HG03575 (cell line): ENCODE measurements at regions not wholly inside any gene's neighbourhood (a gene's known extent, or its start where the extent isn't known, plus 50 kb on each side); places are given as distances from the start of the nearest gene placed in this dataset.

Experiments
- ATAC-seq: cut with Tn5 transposase; IDR thresholded peaks from one replicate; pipeline ENCODE4 v1.9.1; 2021; ENCODE audit not compliant: unreplicated experiment, insufficient number of reproducible peaks, low FRiP score; ENCODE audit errors: extremely low read depth

GRCh38 chr22:48675141-48675829 is 1152.4 kb downstream of the BRD1 start:
- ATAC-seq = no peak

GRCh38 chr22:48673806-48674500 is 1153.7 kb downstream of the BRD1 start:
- ATAC-seq = no peak

GRCh38 chr22:48672387-48672786 is 1155.3 kb downstream of the BRD1 start:
- no peak for ATAC-seq

GRCh38 chr22:48670731-48671130 is 1156.9 kb downstream of the BRD1 start:
- ATAC-seq = no peak

GRCh38 chr22:48669986-48670716 is 1157.5 kb downstream of the BRD1 start:
- ATAC-seq = no peak

GRCh38 chr22:48669226-48669625 is 1158.4 kb downstream of the BRD1 start:
- no peak for ATAC-seq

GRCh38 chr22:48667289-48667688 is 1160.4 kb downstream of the BRD1 start:
- ATAC-seq = no peak

GRCh38 chr22:48666620-48667019 is 1161.1 kb downstream of the BRD1 start:
- ATAC-seq = no peak

GRCh38 chr22:48665311-48665995 is 1162.2 kb downstream of the BRD1 start:
- no peak for ATAC-seq

GRCh38 chr22:48664586-48664985 is 1163.1 kb downstream of the BRD1 start:
- no peak for ATAC-seq

GRCh38 chr22:48663297-48663696 is 1164.4 kb downstream of the BRD1 start:
- ATAC-seq = no peak

GRCh38 chr22:48662476-48663135 is 1165.1 kb downstream of the BRD1 start:
- no peak for ATAC-seq

GRCh38 chr22:48661984-48662383 is 1165.7 kb downstream of the BRD1 start:
- no peak for ATAC-seq

GRCh38 chr22:48660790-48661740 is 1166.6 kb downstream of the BRD1 start:
- ATAC-seq = no peak

- no peak for ATAC-seq
Measured at GRCh38 chr22:48660104-48660789, 1167.4 kb downstream of the BRD1 start.

GRCh38 chr22:48659404-48659996 is 1168.2 kb downstream of the BRD1 start:
- ATAC-seq = no peak

GRCh38 chr22:48658871-48659270 is 1168.8 kb downstream of the BRD1 start:
- ATAC-seq = no peak
